GM13976 (cell line): ENCODE measurements at regions not wholly inside any gene's neighbourhood (a gene's known extent, or its start where the extent isn't known, plus 50 kb on each side); places are given as distances from the start of the nearest gene placed in this dataset.

ENCODE experiments used
- DNase-seq: peaks from one replicate; pipeline ENCODE4 v3.0.0; 2012; ENCODE audit warnings: low spot score
- CTCF ChIP-seq: IDR thresholded peaks from 2 replicates; pipeline ENCODE4 v1.5.1; 2012; ENCODE audit warnings: borderline replicate concordance, mild to moderate bottlenecking; ENCODE audit not compliant: insufficient read depth; ENCODE audit errors: extremely low read depth, missing control alignments, control extremely low read depth
- in situ Hi-C: fragments of 300-500 bp; cut with MboI; formaldehyde crosslinking; loops from one replicate; pipeline ENCODE4 v1.12.0; 2022; ENCODE audit warnings: low sequenced_read_pairs, mixed read lengths, inconsistent platforms; ENCODE audit not compliant: unreplicated experiment

- in situ Hi-C loops = no loop called here
- no peak for DNase-seq
These were observed 800.9 kb downstream of the BRD1 start for GRCh38 chr22:49026494-49027367.

GRCh38 chr22:49025791-49026493 is 801.7 kb downstream of the BRD1 start:
- in situ Hi-C loops = no loop called here
- TF ChIP-seq CTCF = no peak
- no peak for DNase-seq

More at GRCh38 chr22:49026494-49027367, 800.9 kb downstream of the BRD1 start:
- no peak for TF ChIP-seq CTCF

- TF ChIP-seq CTCF = no peak
- no peak for DNase-seq
- in situ Hi-C loops = no loop called here
These were observed 802.8 kb downstream of the BRD1 start for GRCh38 chr22:49024775-49025440.

- DNase-seq = no peak
- in situ Hi-C loops = no loop called here
- no peak for TF ChIP-seq CTCF
These were observed 803.5 kb downstream of the BRD1 start for GRCh38 chr22:49023879-49024774.

- DNase-seq = no peak
- in situ Hi-C loops = no loop called here
- TF ChIP-seq CTCF = no peak
These were observed 804.4 kb downstream of the BRD1 start for GRCh38 chr22:49023161-49023878.
